ENCODE measurements at regions not wholly inside any gene's neighbourhood (a gene's known extent, or its start where the extent isn't known, plus 50 kb on each side); places are given as distances from the start of the nearest gene placed in this dataset.

GRCh38 chr1:234725177-234726132, 115.5 kb upstream of the IRF2BP2 start:
- no peak for DNase-seq

GRCh38 chr1:234724516-234725176, 114.7 kb upstream of the IRF2BP2 start:
- DNase-seq: no peak

GRCh38 chr1:234722904-234723720, 113.1 kb upstream of the IRF2BP2 start:
- DNase-seq: no peak

- no peak for DNase-seq
These were observed 112.3 kb upstream of the IRF2BP2 start for GRCh38 chr1:234722270-234722704.

- DNase-seq: no peak
These were observed 111.7 kb upstream of the IRF2BP2 start for GRCh38 chr1:234721476-234722269.

GRCh38 chr1:234720709-234721441, 110.9 kb upstream of the IRF2BP2 start:
- DNase-seq: no peak

- DNase-seq: no peak
These were observed 109.7 kb upstream of the IRF2BP2 start for GRCh38 chr1:234719454-234720251.

- DNase-seq: no peak
These were observed 108.8 kb upstream of the IRF2BP2 start for GRCh38 chr1:234718496-234719453.

GRCh38 chr1:234716908-234717375, 107.0 kb upstream of the IRF2BP2 start:
- no peak for DNase-seq

GRCh38 chr1:234715252-234716014, 105.5 kb upstream of the IRF2BP2 start:
- DNase-seq: no peak

GRCh38 chr1:234713859-234714258, 103.9 kb upstream of the IRF2BP2 start:
- no peak for DNase-seq

- no peak for DNase-seq
These were observed 103.5 kb upstream of the IRF2BP2 start for GRCh38 chr1:234713440-234713839.

- no peak for DNase-seq
These were observed 102.9 kb upstream of the IRF2BP2 start for GRCh38 chr1:234712891-234713305.

GRCh38 chr1:234710936-234711724, 101.2 kb upstream of the IRF2BP2 start:
- no peak for DNase-seq

GRCh38 chr1:234710381-234710780, 100.4 kb upstream of the IRF2BP2 start:
- DNase-seq: no peak

GRCh38 chr1:234709473-234710228, 99.7 kb upstream of the IRF2BP2 start:
- no peak for DNase-seq

Measured in NCI-H2107 (cell line).